Fibroblast of skin of abdomen (primary cell): ENCODE measurements at regions not wholly inside any gene's neighbourhood (a gene's known extent, or its start where the extent isn't known, plus 50 kb on each side); places are given as distances from the start of the nearest gene placed in this dataset.
"Not testable (repeated sequence)": the region's sequence is repeated elsewhere in the genome, so short reads cannot be mapped to it uniquely, and the experiment has no call there.

ENCODE experiments used
- DNase-seq: peaks from one replicate; pipeline ENCODE4 v3.0.0-alpha.2; 2013

GRCh38 chr16:26510924-26511323 is 555.8 kb upstream of the C16orf82 start:
- DNase-seq: no peak

GRCh38 chr16:26511463-26511862 is 555.3 kb upstream of the C16orf82 start:
- no peak for DNase-seq

- no peak for DNase-seq
Measured at GRCh38 chr16:26521626-26522025, 545.1 kb upstream of the C16orf82 start.

GRCh38 chr16:26524281-26524680 is 542.4 kb upstream of the C16orf82 start:
- no peak for DNase-seq

- DNase-seq: no peak
Measured at GRCh38 chr16:26524846-26525245, 541.9 kb upstream of the C16orf82 start.

- DNase-seq: no peak
Measured at GRCh38 chr16:26525856-26526255, 540.9 kb upstream of the C16orf82 start.

GRCh38 chr16:26526633-26527032 is 540.1 kb upstream of the C16orf82 start:
- DNase-seq: no peak

GRCh38 chr16:26530584-26531289 is 536.0 kb upstream of the C16orf82 start:
- DNase-seq: no peak

GRCh38 chr16:26531290-26531730 is 535.4 kb upstream of the C16orf82 start:
- no peak for DNase-seq

- no peak for DNase-seq
Measured at GRCh38 chr16:26532456-26532855, 534.3 kb upstream of the C16orf82 start.

GRCh38 chr16:26542198-26542597 is 524.5 kb upstream of the C16orf82 start:
- DNase-seq: no peak

GRCh38 chr16:26546573-26546972 is 520.2 kb upstream of the C16orf82 start:
- DNase-seq: no peak

GRCh38 chr16:26547681-26548080 is 519.0 kb upstream of the C16orf82 start:
- no peak for DNase-seq

GRCh38 chr16:26550111-26550610 is 516.6 kb upstream of the C16orf82 start:
- DNase-seq: no peak

GRCh38 chr16:26554030-26554429 is 512.7 kb upstream of the C16orf82 start:
- DNase-seq: no peak

GRCh38 chr16:26561303-26561702 is 505.4 kb upstream of the C16orf82 start:
- DNase-seq: no peak

GRCh38 chr16:26563018-26563417 is 503.7 kb upstream of the C16orf82 start:
- no peak for DNase-seq

GRCh38 chr16:26567356-26567755 is 499.4 kb upstream of the C16orf82 start:
- no peak for DNase-seq

GRCh38 chr16:26569793-26570192 is 496.9 kb upstream of the C16orf82 start:
- DNase-seq: no peak

GRCh38 chr16:26578748-26579147 is 488.0 kb upstream of the C16orf82 start:
- no peak for DNase-seq

GRCh38 chr16:26583803-26584202 is 482.9 kb upstream of the C16orf82 start:
- DNase-seq: no peak

GRCh38 chr16:26593700-26594099 is 473.0 kb upstream of the C16orf82 start:
- no peak for DNase-seq

GRCh38 chr16:26594666-26595065 is 472.1 kb upstream of the C16orf82 start:
- DNase-seq: no peak

- DNase-seq: no peak
Measured at GRCh38 chr16:26595199-26595598, 471.5 kb upstream of the C16orf82 start.

GRCh38 chr16:26596033-26596432 is 470.7 kb upstream of the C16orf82 start:
- not testable (repeated sequence) for DNase-seq
